NCI-H146 treated with DMSO at 0.1 percent for 48 hours (cell line): ENCODE measurements at regions not wholly inside any gene's neighbourhood (a gene's known extent, or its start where the extent isn't known, plus 50 kb on each side); places are given as distances from the start of the nearest gene placed in this dataset.
"Not testable (repeated sequence)": the region's sequence is repeated elsewhere in the genome, so short reads cannot be mapped to it uniquely, and the experiment has no call there.

Experiments used
- DNase-seq: peaks from one replicate; lab custom pipeline; 2025; ENCODE audit not compliant: unreplicated experiment; lab: John Stamatoyannopoulos, UW

- no peak for DNase-seq
Observed at GRCh38 chr13:66154976-66155375, 1075.2 kb downstream of the PCDH9 start.

DNA sequence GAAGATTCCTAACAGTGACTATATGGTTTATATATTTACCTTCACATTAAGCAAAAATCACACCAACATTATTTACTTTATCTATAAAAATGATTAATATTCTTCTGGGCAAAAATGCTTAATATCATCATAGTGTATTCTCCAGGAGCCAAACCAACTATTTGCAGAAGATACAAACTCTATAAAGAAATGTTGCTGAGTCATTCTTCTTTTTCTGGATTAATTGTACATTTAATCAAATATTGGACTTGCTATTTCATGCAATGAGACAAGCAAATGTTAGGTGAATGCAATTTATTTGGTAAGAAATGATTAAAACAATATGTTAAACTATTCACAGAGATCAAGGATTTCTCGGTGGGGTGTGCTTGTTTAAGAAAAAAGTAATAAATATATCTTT is 1075.8 kb downstream of the PCDH9 start:
- DNase-seq = no peak

- no peak for DNase-seq
Observed at GRCh38 chr13:66152596-66152995, 1077.5 kb downstream of the PCDH9 start.

DNA sequence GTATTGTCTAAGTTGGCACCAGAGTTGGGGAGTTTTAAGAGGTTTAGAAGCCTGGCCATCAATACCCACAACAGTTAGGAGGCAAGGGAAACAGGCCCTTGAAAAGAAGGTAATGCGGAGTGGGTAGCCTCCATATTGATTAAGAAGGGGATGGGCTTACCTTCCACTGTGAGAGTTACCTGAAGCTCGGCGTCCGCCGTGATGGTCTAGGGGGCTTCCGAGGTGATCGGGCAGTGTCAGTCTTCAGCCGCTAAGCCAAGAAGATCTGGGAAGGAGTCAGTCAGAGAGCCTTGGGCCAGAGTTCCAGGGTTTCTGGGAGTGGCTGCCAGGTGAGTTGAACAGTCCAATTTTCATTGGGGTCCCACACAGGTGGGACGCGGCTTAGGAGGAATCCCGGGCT is 1085.8 kb downstream of the PCDH9 start:
- not testable (repeated sequence) for DNase-seq

DNA sequence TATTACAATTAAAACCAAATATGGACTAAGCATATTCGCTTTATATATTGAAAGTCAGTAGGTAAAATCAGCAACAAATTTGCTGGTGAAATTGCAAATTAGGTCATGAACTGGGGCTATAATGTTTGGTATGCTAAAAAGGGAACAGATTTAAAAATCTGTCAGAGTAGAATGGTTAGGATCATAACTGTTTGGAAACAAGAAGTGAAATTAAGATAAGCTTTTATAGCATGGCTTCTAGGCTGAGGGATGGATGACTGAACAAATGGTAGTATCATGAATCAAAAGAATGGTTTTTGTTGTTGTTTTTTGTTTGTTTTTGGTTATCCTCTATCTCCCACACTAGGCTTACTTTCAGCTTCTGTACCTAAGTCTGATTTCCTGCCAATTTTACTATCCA is 1090.4 kb downstream of the PCDH9 start:
- DNase-seq = no peak

DNA sequence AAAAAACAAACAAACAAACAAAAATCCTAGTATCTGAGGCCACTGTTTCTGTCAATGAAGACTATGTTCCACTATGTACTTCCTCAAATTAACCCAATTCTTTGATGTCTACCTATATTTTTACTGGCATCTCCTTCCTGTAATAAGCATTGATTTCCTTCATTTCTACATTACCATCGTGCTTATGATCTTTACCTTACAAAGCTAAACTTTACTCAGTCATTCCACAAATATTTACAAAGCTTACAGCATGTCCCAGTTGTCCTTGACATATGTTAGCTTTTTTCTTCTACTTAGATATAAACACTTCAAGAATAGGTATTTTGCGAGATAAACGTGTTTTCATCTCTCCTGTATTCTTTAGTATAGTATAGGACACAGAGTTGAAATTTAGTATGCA is 1090.9 kb downstream of the PCDH9 start:
- DNase-seq = no peak

GRCh38 chr13:66138172-66138811 is 1091.8 kb downstream of the PCDH9 start:
- DNase-seq = no peak

DNA sequence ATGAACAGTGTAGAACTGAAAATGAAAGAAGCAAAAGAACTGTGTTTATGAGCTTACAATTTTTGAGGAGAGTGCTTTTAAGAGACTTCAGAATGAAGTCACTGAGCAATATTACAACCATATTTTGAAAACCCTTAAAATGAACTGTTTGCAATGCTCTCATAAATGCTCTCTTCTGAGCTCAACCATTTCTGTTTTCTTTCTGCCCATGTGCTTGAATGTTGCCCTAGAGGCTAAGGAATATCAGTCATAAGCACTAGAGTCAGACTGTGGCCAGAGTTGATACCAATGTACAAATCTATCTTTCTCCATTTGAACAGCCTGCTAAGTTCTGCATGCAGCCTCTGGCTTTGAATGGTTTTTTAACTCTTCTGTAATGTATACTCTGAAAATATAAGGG is 1092.8 kb downstream of the PCDH9 start:
- no peak for DNase-seq

GRCh38 chr13:66128692-66129269 is 1101.4 kb downstream of the PCDH9 start:
- no peak for DNase-seq

- no peak for DNase-seq
Observed at GRCh38 chr13:66128201-66128600, 1101.9 kb downstream of the PCDH9 start.

GRCh38 chr13:66117563-66117962 is 1112.6 kb downstream of the PCDH9 start:
- DNase-seq = no peak

GRCh38 chr13:66113882-66114526 is 1116.1 kb downstream of the PCDH9 start:
- DNase-seq = no peak

DNA sequence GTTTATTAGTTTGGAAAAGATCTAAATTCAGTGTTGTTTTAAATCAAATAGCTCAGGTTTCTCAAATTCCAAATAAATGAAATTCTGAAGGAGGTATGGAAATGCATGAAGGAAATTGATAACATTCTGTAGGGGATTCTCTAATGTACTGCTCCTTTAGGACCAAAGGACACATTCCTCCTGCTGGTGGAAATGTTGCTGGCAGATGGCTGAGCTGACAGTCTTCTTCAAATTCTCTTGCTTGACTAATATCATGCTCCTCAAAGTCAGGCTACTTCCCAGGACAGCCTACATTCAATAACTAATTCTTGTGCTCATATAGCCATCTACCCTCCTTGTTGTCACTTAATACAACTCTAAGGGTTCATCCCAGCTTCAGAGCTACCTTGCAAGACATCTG is 1118.5 kb downstream of the PCDH9 start:
- DNase-seq = no peak

DNA sequence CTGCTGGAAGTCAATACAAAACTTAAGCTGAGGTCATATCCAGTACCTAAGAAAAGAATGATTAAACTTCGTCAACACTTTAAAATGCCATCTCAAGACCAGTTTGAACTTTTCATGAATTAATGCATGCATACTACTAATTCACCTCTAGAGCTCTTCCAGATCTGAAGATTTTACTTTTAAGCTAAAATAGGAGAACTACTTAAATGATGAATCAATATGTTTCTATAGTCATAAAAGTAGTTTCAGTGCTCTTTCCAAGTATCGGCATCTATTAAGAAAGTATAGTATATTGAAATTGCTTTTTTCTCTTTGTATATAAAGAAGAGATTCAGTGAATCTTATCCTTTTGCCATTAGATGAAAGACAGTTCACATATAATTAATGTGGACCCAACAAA is 1123.9 kb downstream of the PCDH9 start:
- no peak for DNase-seq

DNA sequence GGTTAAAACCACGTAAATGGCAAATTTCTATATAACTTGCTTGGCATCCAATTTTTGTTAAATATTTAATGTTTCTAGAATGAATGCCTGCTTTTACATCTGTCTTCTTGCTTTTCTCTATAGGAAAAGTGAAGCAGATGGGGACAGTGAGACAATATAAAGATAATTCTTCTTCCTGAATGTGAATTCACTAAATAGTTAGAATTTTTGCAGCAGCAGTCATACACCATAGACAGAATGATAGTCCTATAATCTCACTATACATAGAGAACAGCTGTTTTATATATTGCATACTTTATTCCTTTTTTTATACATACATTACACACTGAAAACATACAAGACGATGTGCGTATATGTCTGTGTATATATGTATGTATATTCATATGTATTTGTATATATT is 1127.3 kb downstream of the PCDH9 start:
- no peak for DNase-seq

GRCh38 chr13:66099825-66100224 is 1130.3 kb downstream of the PCDH9 start:
- no peak for DNase-seq

GRCh38 chr13:66098931-66099628 is 1131.1 kb downstream of the PCDH9 start:
- DNase-seq = no peak

GRCh38 chr13:66089711-66090110 is 1140.4 kb downstream of the PCDH9 start:
- DNase-seq = no peak

- no peak for DNase-seq
Observed at GRCh38 chr13:66087269-66087710, 1142.8 kb downstream of the PCDH9 start.

DNA sequence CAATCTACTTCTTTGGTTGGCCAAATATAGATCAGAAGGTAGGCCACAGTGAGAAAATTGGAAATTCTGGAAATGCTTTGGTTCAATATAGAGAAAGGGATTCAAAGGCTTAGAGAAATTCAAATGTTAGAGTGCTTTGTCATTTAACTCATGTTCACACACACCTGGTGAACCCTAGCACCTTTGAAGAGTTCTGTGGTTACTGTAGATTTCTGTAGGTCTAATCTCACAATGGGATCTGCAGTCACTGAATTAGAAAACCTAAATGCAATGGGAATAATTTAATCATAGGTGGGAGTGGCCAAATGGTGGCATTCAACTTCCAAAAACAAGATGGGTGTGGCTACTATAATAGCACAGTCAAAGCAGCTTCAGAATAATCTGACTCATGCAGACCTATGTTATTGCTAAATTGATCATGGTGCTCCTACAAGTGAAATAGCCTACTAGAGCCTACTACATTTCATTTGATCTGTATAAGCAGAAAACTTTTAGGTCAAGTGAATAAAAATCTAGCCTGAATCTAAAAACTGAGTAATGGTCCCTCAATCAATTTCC is 1152.9 kb downstream of the PCDH9 start:
- DNase-seq = no peak

GRCh38 chr13:66076417-66076816 is 1153.7 kb downstream of the PCDH9 start:
- DNase-seq = no peak
